ENCODE measurements at regions not wholly inside any gene's neighbourhood (a gene's known extent, or its start where the extent isn't known, plus 50 kb on each side); places are given as distances from the start of the nearest gene placed in this dataset.

GRCh38 chr5:135129307-135129706 lies 95.3 kb upstream of the PITX1 start:
- no peaks in the 10 kb centered on the region for H3K4me1 Mint-ChIP-seq
- no peaks in the 10 kb centered on the region for H3K36me3 ChIP-seq (ENCODE audit: control insufficient read depth, insufficient read depth, low read length)
- ATAC-seq (no peak), DNase-seq (no peak)
- peaks cover 0 to 4% of the 10 kb centered on the region in 2 donors for H3K27me3 Mint-ChIP-seq (ENCODE audit: low read depth in 2 of 2)
- H3K9me3 Mint-ChIP-seq = no peaks in the 10 kb centered on the region
- H3K9me3 ChIP-seq (ENCODE audit: control insufficient read depth, insufficient read depth, low read length) = no peaks in the 10 kb centered on the region
- no peaks in the 10 kb centered on the region for H3K36me3 Mint-ChIP-seq
- no peak overlapping the region for H3K4me3 ChIP-seq (ENCODE audit: low read length)
- WGBS (ENCODE audit: insufficient coverage) = 46% methylated on average over 12 of the region's 12 CpGs
- TF ChIP-seq CTCF (IDR thresholded peaks at IDR 0.05) = no peak
- H3K27ac Mint-ChIP-seq = no peak overlapping the region
- no peak overlapping the region for H3K27ac ChIP-seq (ENCODE audit: low read length)
- intact Hi-C loops (cut with micrococcal nuclease) = no loop called here
- no peak overlapping the region for H3K4me3 Mint-ChIP-seq
- no peaks in the 10 kb centered on the region for H3K27me3 ChIP-seq (ENCODE audit: control insufficient read depth, insufficient read depth, low read length)
- no peaks in the 10 kb centered on the region for H3K4me1 ChIP-seq (ENCODE audit: control insufficient read depth, insufficient read depth, low read length)

DNA sequence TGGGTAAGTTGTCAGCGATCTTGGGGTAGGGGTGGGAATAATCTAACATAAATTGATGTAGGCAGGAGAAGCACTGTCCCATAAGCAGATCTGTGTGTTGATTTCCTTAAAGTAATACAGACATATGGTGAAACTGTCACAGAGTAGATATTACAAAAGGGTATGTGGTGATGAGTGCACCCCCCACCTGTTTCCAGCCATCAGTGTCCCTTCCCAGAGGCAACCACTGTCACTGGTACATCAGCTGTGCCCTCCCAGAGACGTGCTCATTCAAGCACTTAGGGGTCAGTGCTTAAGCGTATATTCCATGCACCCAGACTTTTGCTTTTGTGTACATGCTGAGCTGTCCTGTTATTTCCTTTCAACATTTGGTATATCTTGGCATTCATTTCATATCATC lies 94.3 kb upstream of the PITX1 start:
- H3K27me3 Mint-ChIP-seq (ENCODE audit: low read depth in 2 of 2) = peaks cover 0 to 4% of the 10 kb centered on the region in 2 donors
- no peaks in the 10 kb centered on the region for H3K9me3 Mint-ChIP-seq
- no peak overlapping the region for H3K27ac Mint-ChIP-seq
- no peak for TF ChIP-seq CTCF (IDR thresholded peaks at IDR 0.05)
- no peak overlapping the region for H3K4me3 Mint-ChIP-seq
- Histone ChIP-seq H3K27ac (ENCODE audit: low read length) (no peak overlapping the region), H3K27me3 (ENCODE audit: control insufficient read depth, insufficient read depth, low read length) (no peaks in the 10 kb centered on the region), H3K36me3 (ENCODE audit: control insufficient read depth, insufficient read depth, low read length) (no peaks in the 10 kb centered on the region), H3K9me3 (ENCODE audit: control insufficient read depth, insufficient read depth, low read length) (no peaks in the 10 kb centered on the region), H3K4me1 (ENCODE audit: control insufficient read depth, insufficient read depth, low read length) (no peaks in the 10 kb centered on the region), H3K4me3 (ENCODE audit: low read length) (no peak overlapping the region)
- 83% methylated on average over 2 of the region's 3 CpGs for WGBS (ENCODE audit: insufficient coverage)
- ATAC-seq = no peak
- intact Hi-C loops (cut with micrococcal nuclease) = no loop called here
- no peaks in the 10 kb centered on the region for H3K36me3 Mint-ChIP-seq
- H3K4me1 Mint-ChIP-seq = no peaks in the 10 kb centered on the region
- no peak for DNase-seq

GRCh38 chr5:135127439-135128240 lies 93.6 kb upstream of the PITX1 start:
- no peak overlapping the region for H3K4me3 ChIP-seq (ENCODE audit: low read length)
- H3K9me3 ChIP-seq (ENCODE audit: control insufficient read depth, insufficient read depth, low read length) = no peaks in the 10 kb centered on the region
- no peaks in the 10 kb centered on the region for H3K4me1 Mint-ChIP-seq
- ATAC-seq = no peak
- H3K36me3 Mint-ChIP-seq = no peaks in the 10 kb centered on the region
- intact Hi-C loops (cut with micrococcal nuclease) = no loop called here
- TF ChIP-seq CTCF (IDR thresholded peaks at IDR 0.05) = no peak
- H3K9me3 Mint-ChIP-seq = no peaks in the 10 kb centered on the region
- no peaks in the 10 kb centered on the region for H3K27me3 ChIP-seq (ENCODE audit: control insufficient read depth, insufficient read depth, low read length)
- H3K27ac ChIP-seq (ENCODE audit: low read length) = no peak overlapping the region
- no peak overlapping the region for H3K27ac Mint-ChIP-seq
- DNase-seq = no peak
- H3K36me3 ChIP-seq (ENCODE audit: control insufficient read depth, insufficient read depth, low read length) = no peaks in the 10 kb centered on the region
- H3K4me3 Mint-ChIP-seq = no peak overlapping the region
- no peaks in the 10 kb centered on the region for H3K4me1 ChIP-seq (ENCODE audit: control insufficient read depth, insufficient read depth, low read length)
- 93% methylated on average over 11 of the region's 11 CpGs for WGBS (ENCODE audit: insufficient coverage)
- H3K27me3 Mint-ChIP-seq (ENCODE audit: low read depth in 2 of 2) = peaks cover 0 to 4% of the 10 kb centered on the region in 2 donors
